Lower leg skin (tissue), 4 donors: ENCODE measurements at regions not wholly inside any gene's neighbourhood (a gene's known extent, or its start where the extent isn't known, plus 50 kb on each side); places are given as distances from the start of the nearest gene placed in this dataset.
"Not testable (repeated sequence)": the region's sequence is repeated elsewhere in the genome, so short reads cannot be mapped to it uniquely, and the experiment has no call there.

Experiments
- DNase-seq, 2 donors: peaks; one replicate each; pipeline ENCODE4 v3.0.0-alpha.2; 2019; ENCODE audit warnings: low spot score in 2 of 2
- H3K4me3 ChIP-seq: fragments of 200-600 bp; sonication (generic); 2 replicates; pipeline ENCODE4 v1.5.1; 2017; ENCODE audit warnings: mild to moderate bottlenecking, low read depth; ENCODE audit not compliant: poor library complexity, severe bottlenecking
- POLR2A ChIP-seq, 2 donors: fragments of 450-650 bp; IDR thresholded peaks; one replicate each; pipeline ENCODE4 v1.6.1; 2016 to 2017; ENCODE audit warnings: antibody characterized with exemption in 2 of 2, mild to moderate bottlenecking in 1 of 2, moderate library complexity in 1 of 2
- WGBS, 2 donors: methylation state at CpG; one replicate each; pipeline ENCODE4 v1.1.5; 2018; 5-methylcytosine and 5-hydroxymethylcytosine counted together
- intact Hi-C: fragments of 100-400 bp; cut with DNase I; formaldehyde crosslinking; loops from one replicate; pipeline ENCODE4 v1.15.0; 2023; ENCODE audit warnings: low total_unique reads
- TF ChIP-seq, protein P1 (sequence below), 3 donors: fragments of 450-650 bp; IDR thresholded peaks; one replicate each; pipeline ENCODE4 v1.5.1; 2016; ENCODE audit warnings: antibody characterized with exemption in 3 of 3, mild to moderate bottlenecking in 3 of 3, moderate library complexity in 2 of 3

DNA sequence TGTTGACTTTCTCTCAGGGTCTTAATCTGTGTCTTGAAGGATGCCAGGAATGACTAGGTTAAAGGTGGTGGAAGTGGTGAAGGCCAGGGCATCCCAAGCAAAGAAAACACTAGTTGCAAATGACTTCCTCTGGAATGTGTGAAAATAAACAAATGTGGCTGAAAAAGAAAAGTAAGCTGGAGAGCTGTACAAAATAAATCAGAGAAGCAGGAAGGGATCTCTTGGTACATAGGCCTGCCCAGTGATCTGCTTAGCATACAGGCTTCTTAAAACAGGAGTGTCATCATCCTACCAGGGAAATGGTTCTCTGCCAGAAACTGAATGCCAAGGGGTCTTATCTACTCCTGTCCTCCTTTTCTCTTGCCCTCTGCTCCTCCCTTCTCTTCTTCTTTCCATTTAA lies 1616.0 kb downstream of the KHDRBS2 start:
- TF ChIP-seq, protein P1, sequence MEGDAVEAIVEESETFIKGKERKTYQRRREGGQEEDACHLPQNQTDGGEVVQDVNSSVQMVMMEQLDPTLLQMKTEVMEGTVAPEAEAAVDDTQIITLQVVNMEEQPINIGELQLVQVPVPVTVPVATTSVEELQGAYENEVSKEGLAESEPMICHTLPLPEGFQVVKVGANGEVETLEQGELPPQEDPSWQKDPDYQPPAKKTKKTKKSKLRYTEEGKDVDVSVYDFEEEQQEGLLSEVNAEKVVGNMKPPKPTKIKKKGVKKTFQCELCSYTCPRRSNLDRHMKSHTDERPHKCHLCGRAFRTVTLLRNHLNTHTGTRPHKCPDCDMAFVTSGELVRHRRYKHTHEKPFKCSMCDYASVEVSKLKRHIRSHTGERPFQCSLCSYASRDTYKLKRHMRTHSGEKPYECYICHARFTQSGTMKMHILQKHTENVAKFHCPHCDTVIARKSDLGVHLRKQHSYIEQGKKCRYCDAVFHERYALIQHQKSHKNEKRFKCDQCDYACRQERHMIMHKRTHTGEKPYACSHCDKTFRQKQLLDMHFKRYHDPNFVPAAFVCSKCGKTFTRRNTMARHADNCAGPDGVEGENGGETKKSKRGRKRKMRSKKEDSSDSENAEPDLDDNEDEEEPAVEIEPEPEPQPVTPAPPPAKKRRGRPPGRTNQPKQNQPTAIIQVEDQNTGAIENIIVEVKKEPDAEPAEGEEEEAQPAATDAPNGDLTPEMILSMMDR (IDR thresholded peaks at IDR 0.05): no peak
- no peak for TF ChIP-seq POLR2A (IDR thresholded peaks at IDR 0.05)
- H3K4me3 ChIP-seq: no peak overlapping the region
- intact Hi-C loops: no loop called here
- DNase-seq: no peak

DNA sequence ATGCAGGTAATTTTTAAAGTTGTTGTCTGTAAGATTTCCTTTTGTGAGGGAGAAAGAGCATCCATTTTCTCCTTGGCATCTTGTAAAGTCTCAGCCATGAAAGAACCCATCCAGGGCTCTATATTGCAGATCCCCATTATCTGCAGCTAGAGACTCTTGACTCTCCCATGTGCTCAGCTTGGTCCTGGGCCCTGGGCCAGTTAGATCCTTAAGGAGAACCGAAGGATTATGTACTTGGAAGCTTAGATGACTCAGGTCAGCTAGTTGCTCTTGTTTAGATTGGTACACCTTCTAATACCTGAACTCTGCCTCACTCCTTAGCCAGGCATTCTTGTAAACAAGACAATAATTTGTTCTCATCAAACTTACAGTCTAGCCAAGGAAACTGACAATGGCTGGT lies 1617.6 kb downstream of the KHDRBS2 start:
- TF ChIP-seq, protein P1 (IDR thresholded peaks at IDR 0.05): no peak
- no peak for TF ChIP-seq POLR2A (IDR thresholded peaks at IDR 0.05)
- intact Hi-C loops: no loop called here
- DNase-seq: no peak
- H3K4me3 ChIP-seq: no peak overlapping the region
- WGBS, 2 donors: 47 to 61% methylated on average over 1 of the region's 1 CpG

DNA sequence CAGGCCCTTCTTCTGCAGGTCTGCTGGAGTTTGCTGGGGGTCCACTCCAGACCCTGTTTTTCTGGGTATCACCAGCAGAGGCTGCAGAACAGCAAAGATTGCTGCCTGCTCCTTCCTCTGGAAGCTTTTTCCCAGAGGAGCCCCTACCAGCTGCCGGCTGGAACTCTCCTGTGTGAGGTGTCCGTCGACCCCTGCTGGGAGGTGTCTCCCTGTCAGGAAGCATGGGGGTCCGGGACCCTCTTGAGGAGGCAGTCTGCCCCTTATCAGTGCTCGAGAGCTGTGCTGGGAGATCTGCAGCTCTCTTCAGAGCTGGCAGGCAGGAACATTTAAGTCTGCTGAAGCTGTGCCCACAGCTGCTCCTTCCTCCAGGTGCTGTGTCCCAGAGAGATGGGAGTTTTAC lies 1622.8 kb downstream of the KHDRBS2 start:
- WGBS, 2 donors: 77 to 83% methylated on average over 5 of the region's 5 CpGs
- DNase-seq, intact Hi-C loops, H3K4me3 ChIP-seq: not testable (repeated sequence)

DNA sequence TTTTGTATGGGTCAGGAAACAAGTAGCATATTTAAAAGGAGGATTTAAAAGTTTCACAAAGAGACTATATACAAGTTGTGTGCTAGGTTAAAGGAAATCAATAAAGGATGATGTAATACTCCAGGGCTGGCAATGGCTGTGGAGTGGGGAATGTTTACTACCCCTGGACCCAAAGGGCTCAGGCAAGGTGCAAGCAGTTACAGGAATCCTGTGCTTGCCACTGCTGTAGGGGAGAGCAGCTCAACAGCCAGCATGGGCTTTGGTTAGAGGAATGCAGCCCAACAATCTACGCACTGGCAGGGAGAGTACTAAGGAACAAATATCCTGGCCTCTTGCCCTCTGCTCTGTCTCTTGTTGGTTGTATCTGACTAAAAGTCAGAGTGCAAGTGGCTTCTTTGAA lies 1642.2 kb downstream of the KHDRBS2 start:
- H3K4me3 ChIP-seq: no peak overlapping the region
- WGBS, 2 donors: 94 to 100% methylated on average over 1 of the region's 1 CpG
- no peak for TF ChIP-seq POLR2A (IDR thresholded peaks at IDR 0.05)
- TF ChIP-seq, protein P1 (IDR thresholded peaks at IDR 0.05): no peak
- DNase-seq: no peak
- intact Hi-C loops: no loop called here

DNA sequence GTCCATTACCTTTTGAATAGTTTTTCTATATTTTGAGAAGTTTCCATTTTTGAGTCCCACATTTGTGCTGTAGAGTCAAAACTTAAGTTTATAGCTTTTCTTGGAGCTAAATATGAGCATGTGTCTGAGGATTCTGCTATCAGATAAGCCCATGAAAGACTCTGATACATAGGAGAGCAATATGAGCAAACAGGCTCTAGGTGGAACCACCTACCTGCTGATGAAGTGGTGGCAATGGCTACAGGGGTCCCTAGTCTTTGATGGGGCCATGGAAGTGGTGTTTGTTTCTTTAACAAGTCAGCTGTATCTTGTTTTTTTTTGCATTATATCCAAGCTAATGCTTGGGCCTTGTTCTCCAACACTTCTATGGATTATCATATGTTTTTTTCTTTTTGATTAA lies 1646.8 kb downstream of the KHDRBS2 start:
- DNase-seq, H3K4me3 ChIP-seq, intact Hi-C loops: not testable (repeated sequence)
